ENCODE measurements at regions not wholly inside any gene's neighbourhood (a gene's known extent, or its start where the extent isn't known, plus 50 kb on each side); places are given as distances from the start of the nearest gene placed in this dataset.
"Not testable (repeated sequence)": the region's sequence is repeated elsewhere in the genome, so short reads cannot be mapped to it uniquely, and the experiment has no call there.

GRCh38 chr1:81244612-81245011 lies 556.1 kb upstream of the ADGRL2 start:
- H3K4me3 ChIP-seq (ENCODE audit: low read depth in 1 of 3, low read length in 3 of 3); H3K27ac ChIP-seq (ENCODE audit: low read depth in 1 of 2, low read length in 2 of 2); H3K9ac ChIP-seq (ENCODE audit: low read depth in 1 of 2, low read length in 2 of 2); H3K4me1 ChIP-seq (ENCODE audit: control insufficient read depth in 4 of 4, insufficient read depth in 4 of 4, low read length in 3 of 4); DNase-seq (ENCODE audit: low spot score); H3K27me3 ChIP-seq (ENCODE audit: control insufficient read depth in 4 of 4, insufficient read depth in 4 of 4, low read length in 3 of 4); H3K9me3 ChIP-seq (ENCODE audit: control insufficient read depth in 4 of 4, low read length in 3 of 4); H3K36me3 ChIP-seq (ENCODE audit: control insufficient read depth in 4 of 4, insufficient read depth in 3 of 4, low read depth in 1 of 4, low read length in 3 of 4): not testable (repeated sequence)
- 88% methylated on average over 3 of the region's 3 CpGs for WGBS

- no peak for DNase-seq (ENCODE audit: low spot score)
- H3K9ac ChIP-seq (ENCODE audit: low read depth in 1 of 2, low read length in 2 of 2), result no peak overlapping the region
- 76% methylated on average over 2 of the region's 2 CpGs for WGBS
- no peaks in the 10 kb centered on the region for H3K9me3 ChIP-seq (ENCODE audit: control insufficient read depth in 4 of 4, low read length in 3 of 4)
- H3K4me1 ChIP-seq (ENCODE audit: control insufficient read depth in 4 of 4, insufficient read depth in 4 of 4, low read length in 3 of 4), result peaks cover 0 to 12% (median 2%) of the 10 kb centered on the region in 4 donors
- no peak overlapping the region for H3K4me3 ChIP-seq (ENCODE audit: low read depth in 1 of 3, low read length in 3 of 3)
- no peak overlapping the region for H3K27ac ChIP-seq (ENCODE audit: low read depth in 1 of 2, low read length in 2 of 2)
- TF ChIP-seq FOXA1 (IDR thresholded peaks at IDR 0.05) (no peak), YY1 (IDR thresholded peaks at IDR 0.05) (no peak), RXRA (IDR thresholded peaks at IDR 0.05) (no peak), JUND (IDR thresholded peaks at IDR 0.05) (no peak), RAD21 (IDR thresholded peaks at IDR 0.05) (no peak), ZBTB33 (IDR thresholded peaks at IDR 0.05) (no peak), HNF4A (conservative IDR thresholded peaks at IDR 0.05) (no peak), FOXA2 (IDR thresholded peaks at IDR 0.05) (no peak), CTCF (IDR thresholded peaks at IDR 0.05; ENCODE audit: low read depth, low read length, missing input control) (no peak), MAX (IDR thresholded peaks at IDR 0.05) (no peak), EGR1 (IDR thresholded peaks at IDR 0.05; ENCODE audit: low read depth in 2 of 2) (no peak)
- H3K27me3 ChIP-seq (ENCODE audit: control insufficient read depth in 4 of 4, insufficient read depth in 4 of 4, low read length in 3 of 4), result no peaks in the 10 kb centered on the region
- H3K36me3 ChIP-seq (ENCODE audit: control insufficient read depth in 4 of 4, insufficient read depth in 3 of 4, low read depth in 1 of 4, low read length in 3 of 4), result no peaks in the 10 kb centered on the region
These were observed 558.6 kb upstream of the ADGRL2 start for GRCh38 chr1:81242103-81242502.

GRCh38 chr1:81238129-81238528 lies 562.6 kb upstream of the ADGRL2 start:
- 41% methylated on average over 3 of the region's 3 CpGs for WGBS
- Histone ChIP-seq H3K4me3 (ENCODE audit: low read depth in 1 of 3, low read length in 3 of 3) (peak overlapping the region; percentile 34 to 53 (median 36)), H3K36me3 (ENCODE audit: control insufficient read depth in 4 of 4, insufficient read depth in 3 of 4, low read depth in 1 of 4, low read length in 3 of 4) (no peaks in the 10 kb centered on the region), H3K27ac (ENCODE audit: low read depth in 1 of 2, low read length in 2 of 2) (no peak overlapping the region), H3K27me3 (ENCODE audit: control insufficient read depth in 4 of 4, insufficient read depth in 4 of 4, low read length in 3 of 4) (no peaks in the 10 kb centered on the region), H3K4me1 (ENCODE audit: control insufficient read depth in 4 of 4, insufficient read depth in 4 of 4, low read length in 3 of 4) (peaks cover 0 to 12% (median 2%) of the 10 kb centered on the region in 4 donors), H3K9me3 (ENCODE audit: control insufficient read depth in 4 of 4, low read length in 3 of 4) (no peaks in the 10 kb centered on the region), H3K9ac (ENCODE audit: low read depth in 1 of 2, low read length in 2 of 2) (no peak overlapping the region)
- no peak for DNase-seq (ENCODE audit: low spot score)
- TF ChIP-seq TAF1 (conservative IDR thresholded peaks at IDR 0.05), result no peak
- TF ChIP-seq FOXA1 (IDR thresholded peaks at IDR 0.05), result no peak
- no peak for TF ChIP-seq EGR1 (IDR thresholded peaks at IDR 0.05; ENCODE audit: low read depth in 2 of 2)
- TF ChIP-seq JUND (IDR thresholded peaks at IDR 0.05), result no peak
- TF ChIP-seq YY1 (IDR thresholded peaks at IDR 0.05), result no peak
- TF ChIP-seq HNF4G (IDR thresholded peaks at IDR 0.05), result no peak
- TF ChIP-seq GABPA (IDR thresholded peaks at IDR 0.05 in 1 of 2, conservative IDR thresholded peaks at IDR 0.05 in 1 of 2), result no peak
- TF ChIP-seq RXRA (IDR thresholded peaks at IDR 0.05), result no peak
- TF ChIP-seq ZBTB33 (IDR thresholded peaks at IDR 0.05), result no peak
- no peak for TF ChIP-seq NR2F2 (IDR thresholded peaks at IDR 0.05)
- no peak for TF ChIP-seq RAD21 (IDR thresholded peaks at IDR 0.05)
- TF ChIP-seq SP1 (IDR thresholded peaks at IDR 0.05), result no peak
- TF ChIP-seq CTCF (IDR thresholded peaks at IDR 0.05; ENCODE audit: low read depth, low read length, missing input control), result no peak
- TF ChIP-seq FOXA2 (IDR thresholded peaks at IDR 0.05), result no peak
- no peak for TF ChIP-seq MAX (IDR thresholded peaks at IDR 0.05)
- TF ChIP-seq HNF4A (conservative IDR thresholded peaks at IDR 0.05), result no peak

All from liver (tissue), 8 donors.